BJ (cell line): ENCODE measurements at regions not wholly inside any gene's neighbourhood (a gene's known extent, or its start where the extent isn't known, plus 50 kb on each side); places are given as distances from the start of the nearest gene placed in this dataset.

Experiments
- CTCF ChIA-PET: fragments of 350-600 bp; formaldehyde crosslinking; extraction: SDS; loops from one replicate; lab custom pipeline; 2021; ENCODE audit warnings: antibody characterized with exemption, inconsistent platforms; lab: Yijun Ruan, JAX
- POLR2A ChIA-PET: fragments of 300-600 bp; sonication (Branson Sonifier 250); formaldehyde crosslinking; extraction: SDS; loops from one replicate; lab custom pipeline; 2021; ENCODE audit warnings: antibody characterized with exemption; lab: Charles Lee
- DNase-seq: peaks from one replicate; pipeline ENCODE4 v3.0.0-alpha.2; 2011; ENCODE audit warnings: low read depth
- H3K27me3 ChIP-seq: 2 replicates; pipeline ENCODE4 v1.6.0; 2011; ENCODE audit warnings: low read length; ENCODE audit not compliant: control insufficient read depth, insufficient read depth
- H3K36me3 ChIP-seq: 2 replicates; pipeline ENCODE4 v1.5.1; 2011; ENCODE audit warnings: low read length; ENCODE audit not compliant: control insufficient read depth, insufficient read depth
- H3K4me3 ChIP-seq: 2 replicates; pipeline ENCODE4 v1.5.1; 2011; ENCODE audit warnings: low read depth, mild to moderate bottlenecking, control low read depth, low read length
- CTCF ChIP-seq: IDR thresholded peaks from 2 replicates; pipeline ENCODE4 v1.5.1; 2011; ENCODE audit warnings: low read depth, mild to moderate bottlenecking, control low read depth, inconsistent platforms, low read length, moderate library complexity; ENCODE audit not compliant: insufficient read depth

DNA sequence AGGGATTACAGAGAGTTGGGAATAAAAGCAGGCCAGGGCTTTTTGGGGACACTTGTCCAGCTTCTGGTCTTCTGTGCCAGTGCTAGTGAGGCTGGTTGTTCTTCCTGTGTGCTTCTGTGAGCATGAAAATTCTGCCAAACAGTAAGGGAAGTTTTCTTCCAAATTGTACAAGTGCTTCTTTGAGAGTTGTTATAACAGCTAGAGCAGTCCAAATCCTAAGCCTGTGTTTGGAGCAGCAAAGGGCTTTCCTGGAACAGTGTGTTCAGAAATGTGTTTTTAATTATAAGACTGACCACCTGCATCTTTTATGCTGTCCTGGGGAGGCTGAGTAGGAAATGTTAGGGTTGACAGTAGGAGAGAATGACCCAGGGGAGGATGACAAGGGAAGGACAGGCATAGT is 223.0 kb upstream of the P2RY1 start:
- no peak for TF ChIP-seq CTCF
- no peaks in the 10 kb centered on the region for H3K36me3 ChIP-seq
- CTCF ChIA-PET, result no interaction called here
- DNase-seq, result no peak
- POLR2A ChIA-PET, result no interaction called here
- no peak overlapping the region for H3K4me3 ChIP-seq
- H3K27me3 ChIP-seq, result no peaks in the 10 kb centered on the region

- CTCF ChIA-PET, result no interaction called here
- no peaks in the 10 kb centered on the region for H3K36me3 ChIP-seq
- TF ChIP-seq CTCF, result no peak
- DNase-seq, result no peak
- POLR2A ChIA-PET, result no interaction called here
- H3K27me3 ChIP-seq, result no peaks in the 10 kb centered on the region
- H3K4me3 ChIP-seq, result no peak overlapping the region
These were observed 221.1 kb upstream of the P2RY1 start for GRCh38 chr3:152613851-152614250.

DNA sequence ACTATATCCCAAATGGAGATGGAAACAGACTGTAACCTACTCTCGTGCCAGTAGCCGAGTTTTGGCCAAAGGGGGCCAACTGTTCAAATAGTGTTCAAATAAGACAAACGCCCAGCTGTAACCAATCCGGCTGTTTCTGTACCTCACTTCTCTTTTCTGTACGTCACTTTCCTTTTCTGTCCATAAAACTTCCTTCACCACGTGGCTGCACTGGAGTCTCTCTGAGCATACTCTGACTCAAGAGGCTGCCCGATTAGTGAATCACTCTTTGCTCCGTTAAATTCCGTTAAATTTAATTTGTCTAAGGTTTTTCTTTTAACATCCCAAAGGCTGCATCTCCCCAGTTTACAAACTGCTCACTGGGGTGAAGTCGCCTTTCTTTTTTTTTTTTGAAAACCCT is 219.2 kb upstream of the P2RY1 start:
- no peak for DNase-seq
- CTCF ChIA-PET, result no interaction called here
- Histone ChIP-seq H3K4me3 (no peak overlapping the region), H3K27me3 (no peaks in the 10 kb centered on the region), H3K36me3 (no peaks in the 10 kb centered on the region)
- TF ChIP-seq CTCF, result no peak
- POLR2A ChIA-PET, result no interaction called here

DNA sequence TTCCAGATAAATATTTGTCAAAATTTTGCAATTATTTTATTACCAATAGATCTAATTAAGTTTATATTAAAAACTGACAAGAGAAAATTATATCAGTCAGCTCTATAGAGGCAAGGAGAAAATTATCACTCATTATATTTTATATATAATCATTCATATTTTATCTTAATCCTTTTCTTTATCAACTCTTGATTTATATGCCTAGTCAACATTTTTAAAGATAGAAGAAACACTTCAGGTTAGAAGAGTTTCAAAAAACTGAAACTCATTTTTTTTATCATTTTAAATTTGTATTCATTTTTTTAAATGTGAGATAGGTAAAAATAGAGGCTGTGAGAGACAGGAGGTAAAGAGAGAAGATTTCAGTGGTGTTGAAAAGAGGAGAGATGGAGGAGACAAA is 217.3 kb upstream of the P2RY1 start:
- DNase-seq, result no peak
- POLR2A ChIA-PET, result no interaction called here
- Histone ChIP-seq H3K36me3 (no peaks in the 10 kb centered on the region), H3K4me3 (no peak overlapping the region), H3K27me3 (no peaks in the 10 kb centered on the region)
- TF ChIP-seq CTCF, result no peak
- CTCF ChIA-PET, result no interaction called here

GRCh38 chr3:152618529-152618928 is 216.4 kb upstream of the P2RY1 start:
- Histone ChIP-seq H3K4me3 (no peak overlapping the region), H3K36me3 (no peaks in the 10 kb centered on the region), H3K27me3 (no peaks in the 10 kb centered on the region)
- CTCF ChIA-PET, result no interaction called here
- POLR2A ChIA-PET, result no interaction called here
- no peak for TF ChIP-seq CTCF
- no peak for DNase-seq
